ENCODE measurements at regions not wholly inside any gene's neighbourhood (a gene's known extent, or its start where the extent isn't known, plus 50 kb on each side); places are given as distances from the start of the nearest gene placed in this dataset.

DNA sequence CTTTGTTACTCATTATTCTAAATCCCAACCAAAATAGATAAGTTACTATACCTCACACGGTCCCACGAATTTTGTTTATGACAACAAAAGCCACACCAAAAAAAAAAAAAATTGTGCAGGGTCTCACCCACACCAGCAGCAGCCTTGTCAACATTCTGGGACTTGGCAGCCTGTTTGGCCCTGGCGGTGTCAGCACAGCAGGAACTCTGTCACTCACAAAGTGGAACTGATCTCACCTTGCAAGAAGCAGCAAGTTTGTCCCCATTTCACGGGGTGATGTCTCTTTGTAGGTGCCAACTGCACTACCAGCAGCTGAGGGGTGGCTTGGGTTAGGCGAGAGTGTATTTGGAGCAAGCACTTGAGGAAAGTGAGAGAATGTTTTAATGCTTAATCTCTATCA is 75.0 kb upstream of the CHRM3 start (continued):
- TF ChIP-seq ZNF138 (CRISPR knock-in tag; conservative IDR thresholded peaks at IDR 0.05) (no peak), ZNF396 (CRISPR knock-in tag; IDR thresholded peaks at IDR 0.05; ENCODE audit: borderline replicate concordance) (no peak), ZBTB21 (CRISPR knock-in tag; IDR thresholded peaks at IDR 0.05; ENCODE audit: borderline replicate concordance) (no peak), KAT7 (CRISPR knock-in tag; IDR thresholded peaks at IDR 0.05; ENCODE audit: borderline replicate concordance) (no peak)

DNA sequence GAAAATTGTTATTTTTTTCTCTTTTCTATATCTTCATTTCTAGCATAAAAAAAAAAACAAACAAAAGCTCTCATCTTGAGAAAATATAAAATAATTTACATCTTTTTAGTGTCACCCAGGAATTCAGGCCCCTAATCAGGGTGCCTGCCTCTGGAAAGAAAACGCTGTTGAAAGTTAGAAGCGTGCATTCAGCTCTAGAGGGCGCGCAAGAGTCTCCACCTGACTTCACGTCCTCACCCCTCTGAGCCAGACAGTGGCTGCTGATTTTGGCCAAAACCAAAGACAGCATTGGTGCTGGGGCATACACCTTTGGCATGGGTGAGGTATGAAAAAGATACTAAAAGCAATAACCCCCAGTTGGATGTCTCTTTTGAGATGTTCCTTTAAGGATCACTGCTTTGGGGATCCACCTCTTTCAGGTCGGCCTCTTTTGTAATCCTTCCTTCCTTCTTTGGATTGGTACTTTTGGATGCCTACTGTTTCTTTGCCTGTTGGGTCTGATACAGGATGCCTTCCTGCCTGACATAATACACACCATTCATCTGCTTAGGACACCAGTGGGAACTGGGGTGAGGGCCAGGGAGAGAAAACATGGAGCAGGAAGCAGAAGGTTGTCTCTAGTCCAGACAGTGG is 77.6 kb upstream of the CHRM3 start:
- no peak for TF ChIP-seq GABPB1 (CRISPR knock-in tag; IDR thresholded peaks at IDR 0.05)
- TF ChIP-seq, protein P1, sequence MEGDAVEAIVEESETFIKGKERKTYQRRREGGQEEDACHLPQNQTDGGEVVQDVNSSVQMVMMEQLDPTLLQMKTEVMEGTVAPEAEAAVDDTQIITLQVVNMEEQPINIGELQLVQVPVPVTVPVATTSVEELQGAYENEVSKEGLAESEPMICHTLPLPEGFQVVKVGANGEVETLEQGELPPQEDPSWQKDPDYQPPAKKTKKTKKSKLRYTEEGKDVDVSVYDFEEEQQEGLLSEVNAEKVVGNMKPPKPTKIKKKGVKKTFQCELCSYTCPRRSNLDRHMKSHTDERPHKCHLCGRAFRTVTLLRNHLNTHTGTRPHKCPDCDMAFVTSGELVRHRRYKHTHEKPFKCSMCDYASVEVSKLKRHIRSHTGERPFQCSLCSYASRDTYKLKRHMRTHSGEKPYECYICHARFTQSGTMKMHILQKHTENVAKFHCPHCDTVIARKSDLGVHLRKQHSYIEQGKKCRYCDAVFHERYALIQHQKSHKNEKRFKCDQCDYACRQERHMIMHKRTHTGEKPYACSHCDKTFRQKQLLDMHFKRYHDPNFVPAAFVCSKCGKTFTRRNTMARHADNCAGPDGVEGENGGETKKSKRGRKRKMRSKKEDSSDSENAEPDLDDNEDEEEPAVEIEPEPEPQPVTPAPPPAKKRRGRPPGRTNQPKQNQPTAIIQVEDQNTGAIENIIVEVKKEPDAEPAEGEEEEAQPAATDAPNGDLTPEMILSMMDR (IDR thresholded peaks at IDR 0.05): peak; percentile 68; the same call in 1 of the 2 replicates
- Mint-ChIP-seq H3K4me1 (peaks cover 15% of the 10 kb centered on the region), H3K27ac (no peak overlapping the region), H3K4me3 (no peak overlapping the region), H3K9me3 (0 out of 2 replicates have a peak, but pooled peaks cover 3% of the 10 kb centered on the region), H3K36me3 (no peaks in the 10 kb centered on the region), H3K27me3 (ENCODE audit: low read depth) (no peaks in the 10 kb centered on the region)
- ChIA-PET CTCF (interaction anchor here (0.7 to 1.1 kb wide), 6 partner anchors 10 to 1345 kb away, joined by 3 to 5 read pairs (median 3); no protein-coding TSS in a partner anchor), POLR2A (interaction anchor here (0.7 kb wide), 1 partner anchor 129 kb away, joined by 3 read pairs; no protein-coding TSS in a partner anchor)
- peak; percentile 99 for ATAC-seq
- DNase-seq (ENCODE audit: low spot score): peak; percentile 72

DNA sequence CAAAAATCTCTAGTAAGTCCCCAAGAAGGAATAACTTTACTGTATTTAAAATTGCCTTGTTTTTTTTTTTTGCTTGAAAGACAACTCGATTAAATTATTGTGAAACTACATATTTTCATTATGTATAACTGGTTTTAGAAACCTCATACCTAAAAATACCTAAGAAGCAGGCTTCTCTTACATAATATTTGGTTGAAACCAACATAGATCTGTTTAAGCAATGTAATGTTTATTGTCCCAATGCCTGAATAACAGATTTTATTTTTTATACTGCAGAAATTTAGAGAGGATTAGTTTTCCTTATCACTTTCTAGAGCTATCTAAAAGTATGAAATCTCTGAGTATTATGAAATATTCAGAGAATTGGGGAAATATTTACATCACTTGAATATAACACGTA is 78.5 kb upstream of the CHRM3 start:
- 0 out of 2 replicates have a peak, but pooled peaks cover 3% of the 10 kb centered on the region for H3K9me3 Mint-ChIP-seq
- TF ChIP-seq, protein P2, sequence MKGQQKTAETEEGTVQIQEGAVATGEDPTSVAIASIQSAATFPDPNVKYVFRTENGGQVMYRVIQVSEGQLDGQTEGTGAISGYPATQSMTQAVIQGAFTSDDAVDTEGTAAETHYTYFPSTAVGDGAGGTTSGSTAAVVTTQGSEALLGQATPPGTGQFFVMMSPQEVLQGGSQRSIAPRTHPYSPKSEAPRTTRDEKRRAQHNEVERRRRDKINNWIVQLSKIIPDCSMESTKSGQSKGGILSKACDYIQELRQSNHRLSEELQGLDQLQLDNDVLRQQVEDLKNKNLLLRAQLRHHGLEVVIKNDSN (CRISPR knock-in tag; IDR thresholded peaks at IDR 0.05): no peak
- TF ChIP-seq TEAD4 (CRISPR knock-in tag; IDR thresholded peaks at IDR 0.05) (no peak), FOXP1 (CRISPR knock-in tag; IDR thresholded peaks at IDR 0.05; ENCODE audit: borderline replicate concordance) (no peak), SMAD4 (CRISPR knock-in tag; IDR thresholded peaks at IDR 0.05) (no peak), ETV6 (CRISPR knock-in tag; IDR thresholded peaks at IDR 0.05) (no peak), ESRRA (CRISPR knock-in tag; IDR thresholded peaks at IDR 0.05; ENCODE audit: borderline replicate concordance) (no peak), CREB1 (CRISPR knock-in tag; IDR thresholded peaks at IDR 0.05) (no peak)
- no peak overlapping the region for H3K27ac Mint-ChIP-seq
- peaks cover 15% of the 10 kb centered on the region for H3K4me1 Mint-ChIP-seq
- H3K27me3 Mint-ChIP-seq (ENCODE audit: low read depth): no peaks in the 10 kb centered on the region
- no peaks in the 10 kb centered on the region for H3K36me3 Mint-ChIP-seq
- CTCF ChIA-PET: interaction anchor here (0.7 to 1.1 kb wide), 2 partner anchors 11 to 21 kb away, joined by 3 to 5 read pairs; no protein-coding TSS in a partner anchor
- POLR2A ChIA-PET: no interaction called here
- no peak for DNase-seq (ENCODE audit: low spot score)
- no peak overlapping the region for H3K4me3 Mint-ChIP-seq
- ATAC-seq: no peak

DNA sequence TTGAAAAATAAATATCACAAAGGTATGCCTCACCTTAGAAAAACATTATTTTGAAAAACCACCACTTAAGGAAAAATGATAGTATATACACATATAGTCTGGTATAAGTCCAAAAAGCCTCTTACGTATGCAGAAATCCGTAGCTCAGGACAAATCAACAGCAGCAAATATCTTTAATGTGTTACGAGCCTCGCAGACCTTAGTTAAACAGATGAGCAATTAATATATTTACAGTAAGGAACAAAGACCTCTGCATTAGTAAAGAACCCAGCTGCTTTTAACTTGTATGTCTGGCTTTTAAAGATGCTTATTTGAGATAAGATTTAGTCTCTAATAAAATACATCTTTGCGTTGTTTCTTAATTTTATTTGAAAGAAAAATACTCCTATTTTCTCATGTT is 79.9 kb upstream of the CHRM3 start:
- ATAC-seq (no peak), DNase-seq (ENCODE audit: low spot score) (no peak)
- Mint-ChIP-seq H3K9me3 (0 out of 2 replicates have a peak, but pooled peaks cover 3% of the 10 kb centered on the region), H3K4me3 (no peak overlapping the region), H3K27me3 (ENCODE audit: low read depth) (no peaks in the 10 kb centered on the region), H3K27ac (no peak overlapping the region), H3K4me1 (peaks cover 19% of the 10 kb centered on the region), H3K36me3 (no peaks in the 10 kb centered on the region)
- POLR2A ChIA-PET: no interaction called here
- CTCF ChIA-PET: no interaction called here
- TF ChIP-seq, protein P3, sequence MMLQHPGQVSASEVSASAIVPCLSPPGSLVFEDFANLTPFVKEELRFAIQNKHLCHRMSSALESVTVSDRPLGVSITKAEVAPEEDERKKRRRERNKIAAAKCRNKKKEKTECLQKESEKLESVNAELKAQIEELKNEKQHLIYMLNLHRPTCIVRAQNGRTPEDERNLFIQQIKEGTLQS (CRISPR knock-in tag; conservative IDR thresholded peaks at IDR 0.05): no peak
- TF ChIP-seq CREM (CRISPR knock-in tag; IDR thresholded peaks at IDR 0.05): no peak
- no peak for TF ChIP-seq ZNF232 (CRISPR knock-in tag; IDR thresholded peaks at IDR 0.05)
- no peak for TF ChIP-seq RELA (CRISPR knock-in tag; IDR thresholded peaks at IDR 0.05; ENCODE audit: borderline replicate concordance)
- no peak for TF ChIP-seq NFYB (CRISPR knock-in tag; conservative IDR thresholded peaks at IDR 0.05; ENCODE audit: low read depth)
- TF ChIP-seq, protein P4, sequence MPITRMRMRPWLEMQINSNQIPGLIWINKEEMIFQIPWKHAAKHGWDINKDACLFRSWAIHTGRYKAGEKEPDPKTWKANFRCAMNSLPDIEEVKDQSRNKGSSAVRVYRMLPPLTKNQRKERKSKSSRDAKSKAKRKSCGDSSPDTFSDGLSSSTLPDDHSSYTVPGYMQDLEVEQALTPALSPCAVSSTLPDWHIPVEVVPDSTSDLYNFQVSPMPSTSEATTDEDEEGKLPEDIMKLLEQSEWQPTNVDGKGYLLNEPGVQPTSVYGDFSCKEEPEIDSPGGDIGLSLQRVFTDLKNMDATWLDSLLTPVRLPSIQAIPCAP (CRISPR knock-in tag; IDR thresholded peaks at IDR 0.05): no peak
- TF ChIP-seq ZNF317 (CRISPR knock-in tag; IDR thresholded peaks at IDR 0.05; ENCODE audit: borderline replicate concordance, low read depth): no peak
- TF ChIP-seq ZNF671 (CRISPR knock-in tag; IDR thresholded peaks at IDR 0.05): no peak
- no peak for TF ChIP-seq NR2C2 (CRISPR knock-in tag; IDR thresholded peaks at IDR 0.05)
- TF ChIP-seq, protein P1 (IDR thresholded peaks at IDR 0.05): no peak
- no peak for TF ChIP-seq ZNF396 (CRISPR knock-in tag; IDR thresholded peaks at IDR 0.05; ENCODE audit: borderline replicate concordance)
- TF ChIP-seq FOXK1 (CRISPR knock-in tag; IDR thresholded peaks at IDR 0.05): no peak
- TF ChIP-seq, protein P5, sequence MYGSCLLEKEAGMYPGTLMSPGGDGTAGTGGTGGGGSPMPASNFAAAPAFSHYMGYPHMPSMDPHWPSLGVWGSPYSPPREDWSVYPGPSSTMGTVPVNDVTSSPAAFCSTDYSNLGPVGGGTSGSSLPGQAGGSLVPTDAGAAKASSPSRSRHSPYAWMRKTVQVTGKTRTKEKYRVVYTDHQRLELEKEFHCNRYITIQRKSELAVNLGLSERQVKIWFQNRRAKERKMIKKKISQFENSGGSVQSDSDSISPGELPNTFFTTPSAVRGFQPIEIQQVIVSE (CRISPR knock-in tag; IDR thresholded peaks at IDR 0.05; ENCODE audit: borderline replicate concordance): no peak
- no peak for TF ChIP-seq CBFB (CRISPR knock-in tag; IDR thresholded peaks at IDR 0.05; ENCODE audit: low read depth)
